ENCODE measurements at regions not wholly inside any gene's neighbourhood (a gene's known extent, or its start where the extent isn't known, plus 50 kb on each side); places are given as distances from the start of the nearest gene placed in this dataset.

DNA sequence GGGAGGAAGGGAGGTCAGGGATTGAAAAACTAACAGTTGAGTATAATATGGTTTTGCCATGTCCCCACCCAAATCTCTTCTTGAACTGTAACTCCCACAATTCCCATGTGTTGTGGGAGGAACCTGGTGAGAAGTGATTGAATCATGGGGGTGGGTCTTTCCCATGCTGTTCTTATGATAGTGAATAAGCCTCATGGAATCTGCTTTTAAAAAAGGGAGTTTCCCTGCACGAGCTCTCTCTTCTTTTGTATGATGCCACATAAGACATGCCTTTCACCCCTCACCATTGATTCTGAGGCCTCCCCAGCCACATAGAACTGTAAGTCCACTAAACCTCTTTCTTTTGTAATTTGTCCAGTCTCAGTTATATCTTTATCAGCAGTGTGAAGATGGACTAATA is 833.4 kb upstream of the MAP3K7 start:
- Histone ChIP-seq H2AFZ (ENCODE audit: low read length) (no peak overlapping the region), H3K4me1 (ENCODE audit: control insufficient read depth, extremely low read depth, insufficient read depth, low read length) (no peaks in the 10 kb centered on the region), H3K79me2 (ENCODE audit: control insufficient read depth, insufficient read depth, low read length) (no peaks in the 10 kb centered on the region), H3K36me3 (ENCODE audit: control insufficient read depth, insufficient read depth, low read length) (no peaks in the 10 kb centered on the region), H3K9ac (ENCODE audit: insufficient read depth, low read length) (no peak overlapping the region), H3K4me3 (replicated peaks in 1 of 4; ENCODE audit: control extremely low read depth in 1 of 4, insufficient read depth in 1 of 4, low read depth in 3 of 4, low read length in 4 of 4) (no peak overlapping the region), H3K4me2 (ENCODE audit: extremely low read depth, insufficient read depth, low read length) (no peak overlapping the region), H4K20me1 (ENCODE audit: control insufficient read depth, extremely low read depth, insufficient read depth, low read length) (no peaks in the 10 kb centered on the region), H3K27ac (ENCODE audit: insufficient read depth, low read length) (no peak overlapping the region), H3K9me3 (ENCODE audit: control insufficient read depth, insufficient read depth, low read depth, low read length) (no peaks in the 10 kb centered on the region), H3K27me3 (ENCODE audit: control insufficient read depth, insufficient read depth, low read length) (no peaks in the 10 kb centered on the region)
- TF ChIP-seq, protein P1, sequence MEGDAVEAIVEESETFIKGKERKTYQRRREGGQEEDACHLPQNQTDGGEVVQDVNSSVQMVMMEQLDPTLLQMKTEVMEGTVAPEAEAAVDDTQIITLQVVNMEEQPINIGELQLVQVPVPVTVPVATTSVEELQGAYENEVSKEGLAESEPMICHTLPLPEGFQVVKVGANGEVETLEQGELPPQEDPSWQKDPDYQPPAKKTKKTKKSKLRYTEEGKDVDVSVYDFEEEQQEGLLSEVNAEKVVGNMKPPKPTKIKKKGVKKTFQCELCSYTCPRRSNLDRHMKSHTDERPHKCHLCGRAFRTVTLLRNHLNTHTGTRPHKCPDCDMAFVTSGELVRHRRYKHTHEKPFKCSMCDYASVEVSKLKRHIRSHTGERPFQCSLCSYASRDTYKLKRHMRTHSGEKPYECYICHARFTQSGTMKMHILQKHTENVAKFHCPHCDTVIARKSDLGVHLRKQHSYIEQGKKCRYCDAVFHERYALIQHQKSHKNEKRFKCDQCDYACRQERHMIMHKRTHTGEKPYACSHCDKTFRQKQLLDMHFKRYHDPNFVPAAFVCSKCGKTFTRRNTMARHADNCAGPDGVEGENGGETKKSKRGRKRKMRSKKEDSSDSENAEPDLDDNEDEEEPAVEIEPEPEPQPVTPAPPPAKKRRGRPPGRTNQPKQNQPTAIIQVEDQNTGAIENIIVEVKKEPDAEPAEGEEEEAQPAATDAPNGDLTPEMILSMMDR (conservative IDR thresholded peaks at IDR 0.05 in 1 of 2, IDR thresholded peaks at IDR 0.05 in 1 of 2; ENCODE audit: low read depth in 1 of 2, low read length in 2 of 2): no peak
- no peak for TF ChIP-seq EZH2 (IDR thresholded peaks at IDR 0.05; ENCODE audit: low read length, missing control alignments)
- peak in 1 of 2 donors; percentile 4 for DNase-seq (ENCODE audit: low read depth in 2 of 2)

DNA sequence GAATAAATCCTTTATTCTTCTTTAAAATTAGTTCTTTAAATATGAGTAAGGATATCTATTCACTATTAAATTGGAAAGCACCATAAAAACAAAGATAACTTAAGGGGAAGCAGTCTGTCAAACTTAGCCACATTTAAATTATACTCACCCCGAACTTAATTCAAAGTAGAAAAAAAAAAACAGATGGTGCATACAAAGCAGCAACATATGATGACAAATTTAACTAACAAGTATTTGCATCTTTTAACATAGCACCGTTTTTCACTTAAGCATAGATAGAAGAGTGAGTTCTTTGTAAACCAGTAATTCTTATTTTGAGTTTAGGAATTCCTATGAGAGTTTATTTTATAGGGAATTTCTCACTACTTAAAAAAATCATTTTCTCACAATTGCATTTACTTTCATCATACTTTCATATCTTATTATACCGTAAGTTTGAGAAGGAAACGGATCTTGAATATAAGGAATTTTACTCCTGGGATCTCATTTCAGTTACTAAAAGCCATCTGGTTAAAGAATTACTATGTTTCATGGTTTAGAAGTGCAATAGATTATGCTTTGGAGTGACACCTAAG is 828.2 kb upstream of the MAP3K7 start:
- Histone ChIP-seq H3K27me3 (ENCODE audit: control insufficient read depth, insufficient read depth, low read length) (no peaks in the 10 kb centered on the region), H4K20me1 (ENCODE audit: control insufficient read depth, extremely low read depth, insufficient read depth, low read length) (no peaks in the 10 kb centered on the region), H3K4me3 (replicated peaks in 1 of 4; ENCODE audit: control extremely low read depth in 1 of 4, insufficient read depth in 1 of 4, low read depth in 3 of 4, low read length in 4 of 4) (no peak overlapping the region), H3K9ac (ENCODE audit: insufficient read depth, low read length) (no peak overlapping the region), H2AFZ (ENCODE audit: low read length) (no peak overlapping the region), H3K4me1 (ENCODE audit: control insufficient read depth, extremely low read depth, insufficient read depth, low read length) (no peaks in the 10 kb centered on the region), H3K79me2 (ENCODE audit: control insufficient read depth, insufficient read depth, low read length) (no peaks in the 10 kb centered on the region), H3K36me3 (ENCODE audit: control insufficient read depth, insufficient read depth, low read length) (no peaks in the 10 kb centered on the region), H3K9me3 (ENCODE audit: control insufficient read depth, insufficient read depth, low read depth, low read length) (no peaks in the 10 kb centered on the region), H3K4me2 (ENCODE audit: extremely low read depth, insufficient read depth, low read length) (no peak overlapping the region), H3K27ac (ENCODE audit: insufficient read depth, low read length) (no peak overlapping the region)
- DNase-seq (ENCODE audit: low read depth in 2 of 2): no peak
- TF ChIP-seq, protein P1 (conservative IDR thresholded peaks at IDR 0.05 in 1 of 2, IDR thresholded peaks at IDR 0.05 in 1 of 2; ENCODE audit: low read depth in 1 of 2, low read length in 2 of 2): no peak
- TF ChIP-seq EZH2 (IDR thresholded peaks at IDR 0.05; ENCODE audit: low read length, missing control alignments): no peak

DNA sequence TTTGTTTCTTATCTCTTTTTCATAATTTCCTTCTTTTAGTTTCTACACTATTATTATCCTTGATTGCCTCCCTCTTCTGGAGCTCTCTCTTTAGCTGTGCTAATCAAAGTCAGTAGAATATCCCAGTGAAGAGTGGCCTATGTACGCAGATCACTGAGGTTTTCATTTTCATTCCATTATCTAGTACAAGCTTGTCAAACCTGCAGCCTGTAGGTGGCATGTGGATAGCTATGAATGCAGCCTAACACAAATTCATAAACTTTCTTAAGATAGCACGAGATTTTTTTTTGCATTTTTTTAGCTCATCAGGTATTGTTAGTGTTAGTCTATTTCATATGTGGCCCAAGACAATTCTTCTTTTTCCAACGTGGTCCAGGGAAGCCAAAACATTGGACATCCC is 825.7 kb upstream of the MAP3K7 start:
- Histone ChIP-seq H3K27ac (ENCODE audit: insufficient read depth, low read length) (no peak overlapping the region), H3K79me2 (ENCODE audit: control insufficient read depth, insufficient read depth, low read length) (no peaks in the 10 kb centered on the region), H3K4me2 (ENCODE audit: extremely low read depth, insufficient read depth, low read length) (no peak overlapping the region), H3K4me1 (ENCODE audit: control insufficient read depth, extremely low read depth, insufficient read depth, low read length) (no peaks in the 10 kb centered on the region), H3K36me3 (ENCODE audit: control insufficient read depth, insufficient read depth, low read length) (no peaks in the 10 kb centered on the region), H3K27me3 (ENCODE audit: control insufficient read depth, insufficient read depth, low read length) (no peaks in the 10 kb centered on the region), H3K9me3 (ENCODE audit: control insufficient read depth, insufficient read depth, low read depth, low read length) (no peaks in the 10 kb centered on the region), H2AFZ (ENCODE audit: low read length) (no peak overlapping the region), H4K20me1 (ENCODE audit: control insufficient read depth, extremely low read depth, insufficient read depth, low read length) (no peaks in the 10 kb centered on the region), H3K9ac (ENCODE audit: insufficient read depth, low read length) (no peak overlapping the region), H3K4me3 (replicated peaks in 1 of 4; ENCODE audit: control extremely low read depth in 1 of 4, insufficient read depth in 1 of 4, low read depth in 3 of 4, low read length in 4 of 4) (no peak overlapping the region)
- no peak for DNase-seq (ENCODE audit: low read depth in 2 of 2)
- TF ChIP-seq EZH2 (IDR thresholded peaks at IDR 0.05; ENCODE audit: low read length, missing control alignments): no peak
- TF ChIP-seq, protein P1 (conservative IDR thresholded peaks at IDR 0.05 in 1 of 2, IDR thresholded peaks at IDR 0.05 in 1 of 2; ENCODE audit: low read depth in 1 of 2, low read length in 2 of 2): no peak

Data from fibroblast of lung (primary cell).